ENCODE measurements at regions not wholly inside any gene's neighbourhood (a gene's known extent, or its start where the extent isn't known, plus 50 kb on each side); places are given as distances from the start of the nearest gene placed in this dataset.

DNA sequence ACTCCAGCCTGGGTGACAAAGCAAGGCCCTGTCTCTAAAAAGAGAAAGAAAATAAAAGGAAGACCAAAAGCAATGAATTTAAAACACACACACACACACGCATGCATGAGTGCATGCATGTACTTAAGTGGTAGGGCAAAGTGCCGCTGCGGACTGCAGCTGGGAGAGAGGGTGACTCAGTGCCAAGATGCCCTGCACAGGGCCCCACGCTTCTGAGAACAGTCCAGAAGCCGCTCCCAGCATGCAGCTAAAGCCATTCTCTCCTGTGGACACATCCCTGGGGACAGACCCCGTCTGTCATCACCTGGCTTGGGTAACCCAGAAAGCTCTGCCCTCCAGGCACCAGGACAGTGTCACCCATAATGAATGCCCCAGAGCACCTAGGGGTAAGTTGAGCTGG lies 61.0 kb upstream of the MYL10 start:
- Histone ChIP-seq H3K4me1 (ENCODE audit: control insufficient read depth in 2 of 2, insufficient read depth in 2 of 2, low read length in 1 of 2) (peaks cover 0 to 3% of the 10 kb centered on the region in 2 donors), H3K27ac (ENCODE audit: low read depth in 2 of 2, low read length in 1 of 2) (no peak overlapping the region), H3K4me3 (ENCODE audit: low read depth in 1 of 2, low read length in 2 of 2) (no peak overlapping the region), H3K9me3 (ENCODE audit: control insufficient read depth in 2 of 2, insufficient read depth in 1 of 2, low read depth in 1 of 2, low read length in 1 of 2) (no peaks in the 10 kb centered on the region), H3K27me3 (ENCODE audit: control insufficient read depth in 1 of 2, insufficient read depth in 2 of 2, low read length in 2 of 2) (no peaks in the 10 kb centered on the region), H3K36me3 (ENCODE audit: control insufficient read depth in 2 of 2, insufficient read depth in 2 of 2, low read length in 1 of 2) (no peaks in the 10 kb centered on the region)
- WGBS, 2 donors, result 61 to 71% methylated on average over 6 of the region's 6 CpGs

DNA sequence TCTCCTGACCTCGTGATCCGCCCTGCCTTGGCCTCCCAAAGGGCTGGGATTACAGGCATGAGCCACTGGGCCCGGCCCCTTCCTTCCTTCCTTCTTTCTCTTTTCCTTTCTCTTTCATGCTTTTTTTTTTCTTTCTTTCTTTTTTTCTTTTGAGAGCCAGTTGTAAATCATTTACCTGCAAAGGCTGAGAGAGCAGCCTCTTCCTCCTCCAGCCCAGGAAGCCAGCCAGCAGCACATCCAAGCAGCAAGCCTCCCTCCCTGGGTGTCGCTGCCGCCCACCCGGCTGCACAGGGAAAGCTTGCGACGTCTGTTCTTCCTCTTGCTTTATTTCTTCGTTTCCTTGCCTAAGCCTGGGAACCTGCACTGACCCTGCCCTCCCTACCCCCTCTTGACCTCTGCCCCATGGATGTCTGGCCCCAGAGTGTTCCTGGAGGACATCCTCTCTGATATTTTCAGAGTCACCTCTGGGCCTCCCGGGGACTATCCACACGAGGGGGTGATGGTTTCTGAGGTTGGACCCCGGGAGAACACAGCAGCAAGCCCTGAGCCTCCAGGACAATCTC lies 62.8 kb upstream of the MYL10 start:
- H3K9me3 ChIP-seq (ENCODE audit: control insufficient read depth in 2 of 2, insufficient read depth in 1 of 2, low read depth in 1 of 2, low read length in 1 of 2), result no peaks in the 10 kb centered on the region
- H3K36me3 ChIP-seq (ENCODE audit: control insufficient read depth in 2 of 2, insufficient read depth in 2 of 2, low read length in 1 of 2), result no peaks in the 10 kb centered on the region
- no peak overlapping the region for H3K27ac ChIP-seq (ENCODE audit: low read depth in 2 of 2, low read length in 1 of 2)
- no peaks in the 10 kb centered on the region for H3K27me3 ChIP-seq (ENCODE audit: control insufficient read depth in 1 of 2, insufficient read depth in 2 of 2, low read length in 2 of 2)
- H3K4me1 ChIP-seq (ENCODE audit: control insufficient read depth in 2 of 2, insufficient read depth in 2 of 2, low read length in 1 of 2), result peaks cover 0 to 3% of the 10 kb centered on the region in 2 donors
- 38 to 57% methylated on average over 12 of the region's 12 CpGs for WGBS, 2 donors
- H3K4me3 ChIP-seq (ENCODE audit: low read depth in 1 of 2, low read length in 2 of 2), result no peak overlapping the region

DNA sequence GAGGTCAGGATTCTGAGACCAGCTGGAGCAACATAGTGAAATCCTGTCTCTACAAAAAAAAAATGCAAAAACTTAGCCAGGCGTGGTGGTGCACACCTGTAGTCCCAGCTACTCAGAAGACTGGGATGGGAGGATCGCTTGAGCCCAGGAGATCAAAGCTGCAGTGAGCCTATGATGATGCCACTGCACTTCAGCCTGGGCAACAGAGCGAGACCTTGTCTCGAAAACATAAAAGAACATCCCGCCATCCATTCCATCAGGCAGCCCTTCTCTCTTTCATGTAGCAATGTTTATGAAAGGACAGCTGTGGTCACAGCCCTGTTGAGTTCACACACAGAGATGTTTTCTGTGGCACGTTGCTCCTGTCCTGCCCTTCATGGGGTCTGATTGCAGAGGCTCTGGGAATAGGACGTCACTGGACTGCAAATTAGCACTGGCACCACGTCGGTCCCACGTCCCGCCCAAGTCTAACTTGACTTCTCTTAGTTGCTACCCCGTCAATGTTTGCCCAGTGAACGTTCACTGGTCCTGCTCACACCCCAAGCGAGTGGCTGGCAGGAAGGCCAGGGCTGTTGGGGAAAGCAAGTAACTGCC lies 64.5 kb upstream of the MYL10 start:
- WGBS, 2 donors, result 75 to 78% methylated on average over 14 of the region's 14 CpGs
- Histone ChIP-seq H3K4me1 (ENCODE audit: control insufficient read depth in 2 of 2, insufficient read depth in 2 of 2, low read length in 1 of 2) (no peaks in the 10 kb centered on the region), H3K27ac (ENCODE audit: low read depth in 2 of 2, low read length in 1 of 2) (no peak overlapping the region), H3K9me3 (ENCODE audit: control insufficient read depth in 2 of 2, insufficient read depth in 1 of 2, low read depth in 1 of 2, low read length in 1 of 2) (no peaks in the 10 kb centered on the region), H3K36me3 (ENCODE audit: control insufficient read depth in 2 of 2, insufficient read depth in 2 of 2, low read length in 1 of 2) (no peaks in the 10 kb centered on the region), H3K4me3 (ENCODE audit: low read depth in 1 of 2, low read length in 2 of 2) (no peak overlapping the region), H3K27me3 (ENCODE audit: control insufficient read depth in 1 of 2, insufficient read depth in 2 of 2, low read length in 2 of 2) (no peaks in the 10 kb centered on the region)

DNA sequence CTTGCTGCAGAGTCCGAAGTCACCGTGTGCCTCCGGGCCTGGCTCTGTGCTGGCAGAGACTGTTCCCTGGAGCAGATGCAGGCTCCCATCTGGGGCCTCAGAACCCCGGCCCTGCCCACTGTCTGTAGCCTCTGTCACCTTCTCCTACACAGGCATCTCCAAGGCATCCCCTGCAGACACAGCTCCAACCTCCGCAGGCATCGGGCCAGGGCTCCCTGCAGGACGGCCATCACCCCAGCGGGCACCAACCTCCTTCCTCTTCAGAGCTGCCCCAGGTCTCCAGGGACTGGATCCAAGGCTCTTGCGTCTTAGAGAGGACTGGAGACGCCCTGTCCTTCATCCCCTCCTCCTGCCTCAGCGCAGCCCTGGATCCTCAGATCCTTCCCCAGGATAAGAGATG lies 69.9 kb upstream of the MYL10 start:
- Histone ChIP-seq H3K4me1 (ENCODE audit: control insufficient read depth in 2 of 2, insufficient read depth in 2 of 2, low read length in 1 of 2) (no peaks in the 10 kb centered on the region), H3K27me3 (ENCODE audit: control insufficient read depth in 1 of 2, insufficient read depth in 2 of 2, low read length in 2 of 2) (no peaks in the 10 kb centered on the region), H3K4me3 (ENCODE audit: low read depth in 1 of 2, low read length in 2 of 2) (no peak overlapping the region), H3K27ac (ENCODE audit: low read depth in 2 of 2, low read length in 1 of 2) (no peak overlapping the region), H3K36me3 (ENCODE audit: control insufficient read depth in 2 of 2, insufficient read depth in 2 of 2, low read length in 1 of 2) (no peaks in the 10 kb centered on the region), H3K9me3 (ENCODE audit: control insufficient read depth in 2 of 2, insufficient read depth in 1 of 2, low read depth in 1 of 2, low read length in 1 of 2) (peaks cover 0 to 2% of the 10 kb centered on the region in 2 donors)
- WGBS, 2 donors, result 79 to 82% methylated on average over 10 to 11 of the region's 11 CpGs

DNA sequence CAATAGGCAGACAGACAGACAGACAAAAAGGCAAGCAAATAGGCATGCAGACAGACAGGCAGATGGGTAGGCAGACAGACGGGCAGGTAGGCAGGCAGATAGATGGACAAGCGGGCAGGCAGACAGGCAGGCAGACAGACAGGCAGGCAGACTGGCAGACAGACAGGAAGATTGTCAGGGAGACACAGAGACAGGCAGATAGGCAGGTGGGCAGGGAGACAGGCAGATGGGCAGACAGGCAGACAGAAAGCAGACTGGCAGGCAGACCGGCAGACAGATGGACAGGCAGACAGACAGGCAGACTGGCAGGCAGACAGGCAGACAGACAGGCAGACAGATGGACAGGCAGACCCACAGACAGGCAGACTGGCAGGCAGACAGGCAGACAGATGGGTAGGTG lies 70.3 kb upstream of the MYL10 start:
- Histone ChIP-seq H3K27ac (ENCODE audit: low read depth in 2 of 2, low read length in 1 of 2) (no peak overlapping the region), H3K9me3 (ENCODE audit: control insufficient read depth in 2 of 2, insufficient read depth in 1 of 2, low read depth in 1 of 2, low read length in 1 of 2) (peaks cover 0 to 2% of the 10 kb centered on the region in 2 donors), H3K4me3 (ENCODE audit: low read depth in 1 of 2, low read length in 2 of 2) (no peak overlapping the region), H3K4me1 (ENCODE audit: control insufficient read depth in 2 of 2, insufficient read depth in 2 of 2, low read length in 1 of 2) (no peaks in the 10 kb centered on the region), H3K36me3 (ENCODE audit: control insufficient read depth in 2 of 2, insufficient read depth in 2 of 2, low read length in 1 of 2) (no peaks in the 10 kb centered on the region), H3K27me3 (ENCODE audit: control insufficient read depth in 1 of 2, insufficient read depth in 2 of 2, low read length in 2 of 2) (no peaks in the 10 kb centered on the region)
- WGBS, 2 donors, result 81 to 85% methylated on average over 3 of the region's 3 CpGs

DNA sequence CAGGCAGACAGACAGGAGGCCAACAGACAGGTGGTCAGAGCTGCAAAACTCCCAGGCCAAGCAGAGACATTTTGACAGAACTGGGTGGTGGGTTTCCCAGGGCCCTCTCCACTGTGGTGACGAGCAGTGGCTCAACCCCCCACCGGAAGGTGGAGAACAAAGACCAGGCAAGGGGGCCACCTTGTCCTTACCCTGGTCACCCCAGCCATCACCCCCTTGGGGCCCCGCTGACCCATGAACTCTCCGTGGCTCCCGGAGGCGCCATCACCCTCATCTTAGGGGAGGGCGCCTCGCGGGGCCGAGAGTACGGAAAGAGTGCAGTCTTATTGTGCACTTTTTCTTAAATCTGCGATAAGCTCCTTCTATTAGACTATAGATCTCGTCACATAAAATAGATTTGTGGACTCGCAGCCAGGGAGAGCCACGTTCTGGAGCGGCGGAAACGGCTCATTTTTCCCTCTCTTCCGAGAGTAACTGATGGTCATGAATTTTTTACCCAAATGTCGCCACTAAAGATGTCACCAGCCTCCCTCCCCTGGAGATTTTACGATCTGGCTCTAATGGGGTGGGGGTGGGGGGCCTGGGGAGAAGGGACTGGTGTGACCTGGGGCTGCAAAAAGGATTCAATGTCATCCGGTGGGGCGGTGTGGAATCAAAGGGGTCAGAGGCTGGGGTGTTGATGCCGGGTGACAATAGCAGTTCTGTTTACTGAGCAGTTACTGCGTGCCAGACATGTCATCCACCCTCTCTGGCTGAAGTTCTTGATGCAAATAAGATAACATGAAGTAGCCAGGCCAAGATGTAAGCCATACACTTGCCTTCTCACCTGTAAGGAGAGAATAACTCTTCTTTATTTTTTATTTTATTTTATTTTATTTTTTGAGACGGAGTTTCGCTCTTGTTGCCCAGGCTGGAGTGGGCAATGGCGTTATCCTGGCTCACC lies 71.1 kb upstream of the MYL10 start:
- H3K27ac ChIP-seq (ENCODE audit: low read depth in 2 of 2, low read length in 1 of 2), result no peak overlapping the region
- no peaks in the 10 kb centered on the region for H3K4me1 ChIP-seq (ENCODE audit: control insufficient read depth in 2 of 2, insufficient read depth in 2 of 2, low read length in 1 of 2)
- H3K27me3 ChIP-seq (ENCODE audit: control insufficient read depth in 1 of 2, insufficient read depth in 2 of 2, low read length in 2 of 2), result no peaks in the 10 kb centered on the region
- H3K36me3 ChIP-seq (ENCODE audit: control insufficient read depth in 2 of 2, insufficient read depth in 2 of 2, low read length in 1 of 2), result no peaks in the 10 kb centered on the region
- WGBS, 2 donors, result 75 to 79% methylated on average over 28 of the region's 28 CpGs
- H3K9me3 ChIP-seq (ENCODE audit: control insufficient read depth in 2 of 2, insufficient read depth in 1 of 2, low read depth in 1 of 2, low read length in 1 of 2), result peaks cover 0 to 2% of the 10 kb centered on the region in 2 donors
- no peak overlapping the region for H3K4me3 ChIP-seq (ENCODE audit: low read depth in 1 of 2, low read length in 2 of 2)

DNA sequence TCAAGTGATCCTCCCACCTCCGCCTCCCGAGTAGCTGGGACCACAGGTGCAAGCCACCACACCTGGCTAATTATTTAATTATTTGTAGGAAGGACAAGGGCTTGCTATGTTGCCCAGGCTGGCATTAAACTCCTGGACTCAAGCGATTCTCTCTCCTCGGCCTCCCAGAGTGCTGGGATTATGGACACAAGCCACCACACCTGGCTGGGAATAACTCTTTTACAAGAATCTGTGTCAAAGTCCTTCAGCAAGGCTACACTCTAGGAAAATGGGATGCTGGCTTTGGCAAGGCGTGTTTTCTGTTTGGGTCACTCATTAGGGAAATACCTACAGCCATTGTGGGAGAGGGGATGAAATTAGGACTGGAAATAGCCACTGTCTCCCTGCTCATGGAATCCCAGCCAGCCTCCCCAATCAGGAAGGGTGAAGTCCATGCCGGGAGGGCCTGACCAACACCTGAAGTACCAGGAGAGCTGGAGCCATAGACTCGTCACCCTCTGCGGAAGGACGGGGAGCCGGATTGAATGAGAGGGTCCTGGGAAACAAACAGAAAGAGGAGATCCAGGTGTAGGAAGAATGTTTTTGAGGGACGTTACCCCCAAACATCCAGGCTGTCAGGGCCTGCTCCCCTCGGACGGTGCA lies 72.2 kb upstream of the MYL10 start:
- no peaks in the 10 kb centered on the region for H3K36me3 ChIP-seq (ENCODE audit: control insufficient read depth in 2 of 2, insufficient read depth in 2 of 2, low read length in 1 of 2)
- H3K27ac ChIP-seq (ENCODE audit: low read depth in 2 of 2, low read length in 1 of 2), result no peak overlapping the region
- 80 to 90% methylated on average over 13 of the region's 13 CpGs for WGBS, 2 donors
- H3K4me1 ChIP-seq (ENCODE audit: control insufficient read depth in 2 of 2, insufficient read depth in 2 of 2, low read length in 1 of 2), result no peaks in the 10 kb centered on the region
- H3K4me3 ChIP-seq (ENCODE audit: low read depth in 1 of 2, low read length in 2 of 2), result no peak overlapping the region
- peaks cover 0 to 2% of the 10 kb centered on the region in 2 donors for H3K9me3 ChIP-seq (ENCODE audit: control insufficient read depth in 2 of 2, insufficient read depth in 1 of 2, low read depth in 1 of 2, low read length in 1 of 2)
- no peaks in the 10 kb centered on the region for H3K27me3 ChIP-seq (ENCODE audit: control insufficient read depth in 1 of 2, insufficient read depth in 2 of 2, low read length in 2 of 2)

DNA sequence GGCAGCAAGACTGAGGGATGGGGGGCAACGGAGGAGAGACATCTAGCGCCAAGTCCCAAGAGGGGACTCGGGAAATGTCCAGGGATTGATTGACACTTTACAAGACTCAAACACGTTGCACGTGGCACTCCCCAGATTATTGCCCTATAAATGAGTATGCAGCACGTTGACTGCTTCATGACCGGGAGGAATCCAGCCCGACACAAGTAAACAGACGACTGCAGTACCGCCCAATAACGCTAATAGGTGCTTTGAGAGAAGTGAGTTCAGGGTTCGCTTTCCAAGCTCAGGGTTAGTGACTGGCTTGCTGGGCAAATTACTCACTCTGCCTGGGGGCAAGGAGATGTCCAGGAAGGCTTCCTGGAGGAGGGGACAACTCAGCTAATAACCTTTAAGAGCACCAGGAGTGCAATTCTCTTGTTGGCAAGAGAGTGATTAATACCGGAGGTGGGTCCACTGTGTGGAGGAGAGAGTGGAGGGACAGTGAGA lies 73.3 kb upstream of the MYL10 start:
- H3K4me3 ChIP-seq (ENCODE audit: low read depth in 1 of 2, low read length in 2 of 2), result no peak overlapping the region
- peaks cover 0 to 2% of the 10 kb centered on the region in 2 donors for H3K9me3 ChIP-seq (ENCODE audit: control insufficient read depth in 2 of 2, insufficient read depth in 1 of 2, low read depth in 1 of 2, low read length in 1 of 2)
- peaks cover 3 to 4% of the 10 kb centered on the region in 2 donors for H3K4me1 ChIP-seq (ENCODE audit: control insufficient read depth in 2 of 2, insufficient read depth in 2 of 2, low read length in 1 of 2)
- no peaks in the 10 kb centered on the region for H3K27me3 ChIP-seq (ENCODE audit: control insufficient read depth in 1 of 2, insufficient read depth in 2 of 2, low read length in 2 of 2)
- no peaks in the 10 kb centered on the region for H3K36me3 ChIP-seq (ENCODE audit: control insufficient read depth in 2 of 2, insufficient read depth in 2 of 2, low read length in 1 of 2)
- no peak overlapping the region for H3K27ac ChIP-seq (ENCODE audit: low read depth in 2 of 2, low read length in 1 of 2)
- 50 to 51% methylated on average over 13 of the region's 13 CpGs for WGBS, 2 donors

DNA sequence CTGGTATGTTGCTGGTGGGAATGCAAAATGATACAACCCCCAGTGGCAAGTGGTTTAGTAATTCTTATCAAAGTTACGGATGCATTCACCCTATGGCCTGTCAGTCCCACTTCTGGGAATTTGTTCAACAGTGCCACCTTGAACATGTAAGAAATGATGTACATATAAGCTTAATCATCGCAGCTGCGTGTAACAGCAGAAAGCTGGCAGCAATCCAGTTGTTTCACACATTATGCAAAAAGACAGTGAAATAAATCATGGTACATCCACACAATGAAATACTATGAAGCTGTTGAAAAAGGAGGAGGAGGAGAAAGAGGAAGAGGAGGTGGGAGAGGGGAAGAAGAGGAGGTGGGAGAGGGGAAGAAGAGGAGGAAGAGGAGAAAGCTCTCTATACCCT lies 76.2 kb upstream of the MYL10 start:
- no peaks in the 10 kb centered on the region for H3K36me3 ChIP-seq (ENCODE audit: control insufficient read depth in 2 of 2, insufficient read depth in 2 of 2, low read length in 1 of 2)
- peaks cover 0 to 2% of the 10 kb centered on the region in 2 donors for H3K9me3 ChIP-seq (ENCODE audit: control insufficient read depth in 2 of 2, insufficient read depth in 1 of 2, low read depth in 1 of 2, low read length in 1 of 2)
- H3K27ac ChIP-seq (ENCODE audit: low read depth in 2 of 2, low read length in 1 of 2), result peak overlapping the region in 1 of 2 donors; percentile 18
- 36 to 43% methylated on average over 3 of the region's 3 CpGs for WGBS, 2 donors
- no peak overlapping the region for H3K4me3 ChIP-seq (ENCODE audit: low read depth in 1 of 2, low read length in 2 of 2)
- H3K4me1 ChIP-seq (ENCODE audit: control insufficient read depth in 2 of 2, insufficient read depth in 2 of 2, low read length in 1 of 2), result peaks cover 3 to 5% of the 10 kb centered on the region in 2 donors
- H3K27me3 ChIP-seq (ENCODE audit: control insufficient read depth in 1 of 2, insufficient read depth in 2 of 2, low read length in 2 of 2), result no peaks in the 10 kb centered on the region
